Right hindlimb (tissue), 1 donor: ENCODE measurements at regions not wholly inside any gene's neighbourhood (a gene's known extent, or its start where the extent isn't known, plus 50 kb on each side); places are given as distances from the start of the nearest gene placed in this dataset.

Experiments
- DNase-seq: peaks from one replicate; pipeline ENCODE4 v3.0.0-alpha.2; 2018

GRCh38 chr2:156164091-156164720 lies 168.3 kb downstream of the NR4A2 start:
- DNase-seq, result no peak

- no peak for DNase-seq
Observed at GRCh38 chr2:156158808-156159207, 173.7 kb downstream of the NR4A2 start.

GRCh38 chr2:156157670-156158069 lies 174.9 kb downstream of the NR4A2 start:
- no peak for DNase-seq

- DNase-seq, result no peak
Observed at GRCh38 chr2:156156580-156156979, 175.9 kb downstream of the NR4A2 start.

- no peak for DNase-seq
Observed at GRCh38 chr2:156155319-156155718, 177.2 kb downstream of the NR4A2 start.

- DNase-seq, result no peak
Observed at GRCh38 chr2:156151351-156151750, 181.2 kb downstream of the NR4A2 start.

- DNase-seq, result no peak
Observed at GRCh38 chr2:156147594-156148330, 184.8 kb downstream of the NR4A2 start.

- DNase-seq, result no peak
Observed at GRCh38 chr2:156145976-156146375, 186.5 kb downstream of the NR4A2 start.

- DNase-seq, result no peak
Observed at GRCh38 chr2:156145469-156145868, 187.1 kb downstream of the NR4A2 start.

- DNase-seq, result no peak
Observed at GRCh38 chr2:156136566-156136965, 196.0 kb downstream of the NR4A2 start.

- no peak for DNase-seq
Observed at GRCh38 chr2:156134887-156135286, 197.6 kb downstream of the NR4A2 start.

GRCh38 chr2:156132941-156133340 lies 199.6 kb downstream of the NR4A2 start:
- no peak for DNase-seq

GRCh38 chr2:156132130-156132529 lies 200.4 kb downstream of the NR4A2 start:
- DNase-seq, result no peak

- DNase-seq, result no peak
Observed at GRCh38 chr2:156129227-156129626, 203.3 kb downstream of the NR4A2 start.

- no peak for DNase-seq
Observed at GRCh38 chr2:156125018-156125417, 207.5 kb downstream of the NR4A2 start.

- DNase-seq, result no peak
Observed at GRCh38 chr2:156124458-156124857, 208.1 kb downstream of the NR4A2 start.

GRCh38 chr2:156118753-156119416 lies 213.6 kb downstream of the NR4A2 start:
- DNase-seq, result no peak

GRCh38 chr2:156116113-156116512 lies 216.4 kb downstream of the NR4A2 start:
- DNase-seq, result no peak

GRCh38 chr2:156115338-156115737 lies 217.2 kb downstream of the NR4A2 start:
- DNase-seq, result no peak

GRCh38 chr2:156112323-156112722 lies 220.2 kb downstream of the NR4A2 start:
- DNase-seq, result no peak

- DNase-seq, result no peak
Observed at GRCh38 chr2:156110890-156111289, 221.6 kb downstream of the NR4A2 start.

GRCh38 chr2:156099382-156099781 lies 233.1 kb downstream of the NR4A2 start:
- DNase-seq, result no peak

- DNase-seq, result no peak
Observed at GRCh38 chr2:156098506-156098905, 234.0 kb downstream of the NR4A2 start.

GRCh38 chr2:156088587-156088986 lies 243.9 kb downstream of the NR4A2 start:
- DNase-seq, result no peak
